H9 (cell line): ENCODE measurements at regions not wholly inside any gene's neighbourhood (a gene's known extent, or its start where the extent isn't known, plus 50 kb on each side); places are given as distances from the start of the nearest gene placed in this dataset.
A peak's percentile ranks its signal among the peaks of the same experiment; 100 is the strongest.

Experiments used
- DNase-seq: peaks from one replicate; pipeline ENCODE4 v3.0.0-alpha.2; 2017
- H2AFZ ChIP-seq: one replicate; pipeline ENCODE4 v1.6.1; 2013; ENCODE audit warnings: mild to moderate bottlenecking, low read length, control low read depth, moderate library complexity
- H2AK5ac ChIP-seq: 2 replicates; pipeline ENCODE4 v1.6.1; 2013; ENCODE audit warnings: low read length, control low read depth, mixed read lengths; ENCODE audit not compliant: insufficient read length
- H2BK120ac ChIP-seq: one replicate; pipeline ENCODE4 v1.6.1; 2013; ENCODE audit warnings: low read depth, mild to moderate bottlenecking, low read length, control low read depth, inconsistent platforms; ENCODE audit not compliant: poor library complexity, severe bottlenecking
- H2BK12ac ChIP-seq: 2 replicates; pipeline ENCODE4 v1.6.1; 2013; ENCODE audit warnings: low read length, control low read depth, mixed read lengths, low read depth; ENCODE audit not compliant: insufficient read length
- H2BK15ac ChIP-seq: 2 replicates; pipeline ENCODE4 v1.6.1; 2013; ENCODE audit warnings: low read depth, low read length, control low read depth
- H2BK20ac ChIP-seq: one replicate; pipeline ENCODE4 v1.6.1; 2013; ENCODE audit warnings: low read depth, mild to moderate bottlenecking, low read length, control low read depth, inconsistent platforms; ENCODE audit not compliant: poor library complexity, severe bottlenecking
- H2BK5ac ChIP-seq: 2 replicates; pipeline ENCODE4 v1.6.1; 2013; ENCODE audit warnings: low read length, control low read depth, mixed read lengths; ENCODE audit not compliant: insufficient read length
- H3K14ac ChIP-seq: 2 replicates; pipeline ENCODE4 v1.6.1; 2013; ENCODE audit warnings: low read length, control low read depth; ENCODE audit not compliant: insufficient read depth
- H3K18ac ChIP-seq: 2 replicates; pipeline ENCODE4 v1.6.1; 2013; ENCODE audit warnings: low read depth, mild to moderate bottlenecking, mixed read lengths, low read length, control low read depth; ENCODE audit not compliant: insufficient read length
- H3K23ac ChIP-seq: 2 replicates; pipeline ENCODE4 v1.6.1; 2013; ENCODE audit warnings: low read length, control low read depth, mixed read lengths, low read depth; ENCODE audit not compliant: insufficient read length
- H3K23me2 ChIP-seq: 2 replicates; pipeline ENCODE4 v1.6.1; 2013; ENCODE audit warnings: low read depth, mild to moderate bottlenecking, mixed read lengths, low read length, control low read depth; ENCODE audit not compliant: insufficient read length, poor library complexity, severe bottlenecking
- H3K27ac ChIP-seq: 2 replicates; pipeline ENCODE4 v1.5.1; 2013; ENCODE audit warnings: low read length, control low read depth, mixed read lengths, low read depth; ENCODE audit not compliant: insufficient read length
- H3K27me3 ChIP-seq: 2 replicates; pipeline ENCODE4 v1.6.1; 2013; ENCODE audit warnings: low read length, control low read depth, inconsistent platforms; ENCODE audit not compliant: insufficient read depth
- H3K4ac ChIP-seq: 2 replicates; pipeline ENCODE4 v1.6.1; 2013; ENCODE audit warnings: low read depth, mild to moderate bottlenecking, control low read depth, inconsistent platforms, low read length, moderate library complexity
- H3K4me1 ChIP-seq: 2 replicates; pipeline ENCODE4 v1.6.1; 2013; ENCODE audit warnings: low read length, control low read depth, inconsistent platforms; ENCODE audit not compliant: insufficient read depth
- H3K4me2 ChIP-seq: 2 replicates; pipeline ENCODE4 v1.6.1; 2013; ENCODE audit warnings: low read length, control low read depth, mixed read lengths; ENCODE audit not compliant: insufficient read length, insufficient read depth
- H3K56ac ChIP-seq: 2 replicates; pipeline ENCODE4 v1.6.1; 2013; ENCODE audit warnings: low read depth, mild to moderate bottlenecking, mixed read lengths, low read length, control low read depth; ENCODE audit not compliant: insufficient read length
- H3K79me1 ChIP-seq: 2 replicates; pipeline ENCODE4 v1.6.1; 2013; ENCODE audit warnings: low read depth, mild to moderate bottlenecking, moderate library complexity, low read length, control low read depth, inconsistent platforms; ENCODE audit not compliant: insufficient read depth, poor library complexity, severe bottlenecking
- H3K79me2 ChIP-seq: 2 replicates; pipeline ENCODE4 v1.6.1; 2013; ENCODE audit warnings: low read length, control low read depth, inconsistent platforms; ENCODE audit not compliant: insufficient read depth
- H3K9ac ChIP-seq: 2 replicates; pipeline ENCODE4 v1.6.1; 2013; ENCODE audit warnings: low read length, control low read depth, mixed read lengths; ENCODE audit not compliant: insufficient read length; ENCODE audit errors: extremely low read depth
- H3K9me3 ChIP-seq: one replicate; pipeline ENCODE4 v1.6.1; 2013; ENCODE audit warnings: low read depth, low read length, inconsistent platforms; ENCODE audit not compliant: control insufficient read depth
- H3T11ph ChIP-seq: one replicate; pipeline ENCODE4 v1.6.1; 2013; ENCODE audit warnings: mild to moderate bottlenecking, low read length, control low read depth, inconsistent platforms
- H4K20me1 ChIP-seq: one replicate; pipeline ENCODE4 v1.6.1; 2013; ENCODE audit not compliant: control insufficient read depth, insufficient read length, insufficient read depth
- H4K5ac ChIP-seq: 2 replicates; pipeline ENCODE4 v1.6.1; 2013; ENCODE audit warnings: low read depth, mild to moderate bottlenecking, mixed read lengths, low read length, control low read depth; ENCODE audit not compliant: insufficient read length
- H4K8ac ChIP-seq: replicated peaks from 2 replicates; pipeline ENCODE4 v1.6.1; 2013; ENCODE audit warnings: low read length, control low read depth, mixed read lengths, low read depth; ENCODE audit not compliant: insufficient read length
- H4K91ac ChIP-seq: 2 replicates; pipeline ENCODE4 v1.6.1; 2013; ENCODE audit warnings: low read depth, mild to moderate bottlenecking, moderate library complexity, mixed read lengths, low read length, control low read depth; ENCODE audit not compliant: insufficient read length
- H3K27ac Mint-ChIP-seq, 3 experiments: 2 replicates in 2 of 3; 3 replicates in 1 of 3; pipeline ENCODE4 v1.8.0; 2020 to 2021; ENCODE audit warnings: mixed read lengths in 3 of 3, mild to moderate bottlenecking in 1 of 3, moderate library complexity in 1 of 3
- H3K27me3 Mint-ChIP-seq: 2 replicates; pipeline ENCODE4 v1.8.0; 2021; ENCODE audit warnings: low read depth, mild to moderate bottlenecking, moderate library complexity, mixed read lengths
- H3K36me3 Mint-ChIP-seq, 3 experiments: 2 replicates in 2 of 3; 3 replicates in 1 of 3; pipeline ENCODE4 v1.8.0; 2020 to 2021; ENCODE audit warnings: low read depth in 3 of 3, mixed read lengths in 3 of 3; ENCODE audit not compliant: insufficient read depth in 1 of 3
- H3K4me1 Mint-ChIP-seq, 2 experiments: 2 replicates each; pipeline ENCODE4 v1.8.0; 2020; ENCODE audit warnings: mixed read lengths in 2 of 2
- H3K4me3 Mint-ChIP-seq, 2 experiments: 2 replicates in 1 of 2; 3 replicates in 1 of 2; pipeline ENCODE4 v1.8.0; 2020 to 2021; ENCODE audit warnings: mild to moderate bottlenecking in 2 of 2, mixed read lengths in 2 of 2, moderate library complexity in 1 of 2
- H3K9me3 Mint-ChIP-seq, 2 experiments: 2 replicates in 1 of 2; 3 replicates in 1 of 2; pipeline ENCODE4 v1.8.0; 2020; ENCODE audit warnings: mild to moderate bottlenecking in 2 of 2, mixed read lengths in 2 of 2, moderate library complexity in 1 of 2
- CTCF ChIP-seq: fragments of 200-600 bp; sonication (generic); conservative IDR thresholded peaks from 3 replicates; pipeline ENCODE4 v1.8.0; 2021; ENCODE audit warnings: antibody characterized with exemption, mild to moderate bottlenecking
- WGBS: extraction: QIAGEN DNeasy Blood & Tissue Kit; methylation state at CpG from one replicate; pipeline ENCODE4 v1.1.7; 2013; ENCODE audit warnings: missing lambda C conversion rate, low lambda C conversion rate, mixed read lengths; ENCODE audit not compliant: insufficient read length; ENCODE audit errors: extremely low coverage; 5-methylcytosine and 5-hydroxymethylcytosine counted together

- Mint-ChIP-seq H3K27me3 (no peaks in the 10 kb centered on the region; the same call in 1 of the 2 replicates), H3K36me3 (peaks cover 0 to 8% (median 0%) of the 10 kb centered on the region in 3 experiments; a peak in 2 of 7 replicates), H3K9me3 (peaks cover 9 to 14% of the 10 kb centered on the region in 2 experiments), H3K4me1 (peaks cover 19 to 20% of the 10 kb centered on the region in 2 experiments), H3K4me3 (no peak overlapping the region), H3K27ac (peak overlapping the region in 1 of 3 experiments; percentile 52; a peak in 1 of 7 replicates)
- H3K27ac ChIP-seq, result no peak overlapping the region
- no peak overlapping the region for H3T11ph ChIP-seq
- no peaks in the 10 kb centered on the region for H3K79me2 ChIP-seq
- no peak for TF ChIP-seq CTCF
- H4K8ac ChIP-seq, result no peak overlapping the region
- H3K9me3 ChIP-seq, result no peaks in the 10 kb centered on the region
- H4K91ac ChIP-seq, result no peak overlapping the region
- no peak overlapping the region for H2BK5ac ChIP-seq
- H4K5ac ChIP-seq, result no peak overlapping the region
- DNase-seq, result no peak
- H3K9ac ChIP-seq, result no peak overlapping the region
- H2AK5ac ChIP-seq, result no peak overlapping the region
- H2BK120ac ChIP-seq, result no peak overlapping the region
- no peaks in the 10 kb centered on the region for H3K79me1 ChIP-seq
- no peak overlapping the region for H3K23ac ChIP-seq
- no peaks in the 10 kb centered on the region for H3K27me3 ChIP-seq
- H3K18ac ChIP-seq, result no peak overlapping the region
- no peaks in the 10 kb centered on the region for H3K4me1 ChIP-seq
- H2BK20ac ChIP-seq, result no peak overlapping the region
- H3K56ac ChIP-seq, result no peak overlapping the region
- no peak overlapping the region for H2AFZ ChIP-seq
- no peak overlapping the region for H2BK15ac ChIP-seq
- H3K23me2 ChIP-seq, result no peaks in the 10 kb centered on the region
- no peak overlapping the region for H3K14ac ChIP-seq
- H4K20me1 ChIP-seq, result no peaks in the 10 kb centered on the region
- no peak overlapping the region for H3K4ac ChIP-seq
- no peak overlapping the region for H3K4me2 ChIP-seq
- no peak overlapping the region for H2BK12ac ChIP-seq
- WGBS, result no CpG with 5 or more reads among the region's 5 CpGs
Measured at GRCh38 chr10:43955002-43955596, 306.4 kb upstream of the ZNF32 start.
